ENCODE measurements at regions not wholly inside any gene's neighbourhood (a gene's known extent, or its start where the extent isn't known, plus 50 kb on each side); places are given as distances from the start of the nearest gene placed in this dataset.
"Not testable (repeated sequence)": the region's sequence is repeated elsewhere in the genome, so short reads cannot be mapped to it uniquely, and the experiment has no call there.

GRCh38 chr13:50628512-50628911 lies 215.0 kb downstream of the DLEU7 start:
- not testable (repeated sequence) for ATAC-seq, H3K4me1 Mint-ChIP-seq, H3K9me3 Mint-ChIP-seq, H3K27me3 Mint-ChIP-seq, H3K4me3 Mint-ChIP-seq, H3K36me3 Mint-ChIP-seq, H3K27ac Mint-ChIP-seq

- H3K27ac Mint-ChIP-seq = peak overlapping the region; percentile 3
- no peaks in the 10 kb centered on the region for H3K27me3 Mint-ChIP-seq
- H3K9me3 Mint-ChIP-seq = no peaks in the 10 kb centered on the region
- ATAC-seq = no peak
- H3K4me1 Mint-ChIP-seq = peaks cover 2% of the 10 kb centered on the region
- H3K36me3 Mint-ChIP-seq = no peaks in the 10 kb centered on the region
- H3K4me3 Mint-ChIP-seq = no peak overlapping the region
These were observed 214.0 kb downstream of the DLEU7 start for GRCh38 chr13:50629497-50629896.

- peaks cover 7% of the 10 kb centered on the region for H3K4me1 Mint-ChIP-seq
These were observed 213.5 kb downstream of the DLEU7 start for GRCh38 chr13:50629966-50630365.

GRCh38 chr13:50631041-50631440 lies 212.5 kb downstream of the DLEU7 start:
- H3K9me3 Mint-ChIP-seq = no peaks in the 10 kb centered on the region
- no peaks in the 10 kb centered on the region for H3K36me3 Mint-ChIP-seq
- H3K4me3 Mint-ChIP-seq = no peak overlapping the region
- ATAC-seq = no peak
- H3K4me1 Mint-ChIP-seq = peaks cover 17% of the 10 kb centered on the region
- no peak overlapping the region for H3K27ac Mint-ChIP-seq
- H3K27me3 Mint-ChIP-seq = no peaks in the 10 kb centered on the region

More at GRCh38 chr13:50629966-50630365, 213.5 kb downstream of the DLEU7 start:
- Mint-ChIP-seq H3K27me3 (no peaks in the 10 kb centered on the region), H3K36me3 (no peaks in the 10 kb centered on the region), H3K27ac (peak overlapping the region; percentile 3), H3K4me3 (no peak overlapping the region), H3K9me3 (no peaks in the 10 kb centered on the region)
- ATAC-seq = no peak

- H3K27ac Mint-ChIP-seq = peak overlapping the region; percentile 92
These were observed 209.2 kb downstream of the DLEU7 start for GRCh38 chr13:50634339-50634738.

GRCh38 chr13:50635504-50635903 lies 208.0 kb downstream of the DLEU7 start:
- no peaks in the 10 kb centered on the region for H3K27me3 Mint-ChIP-seq
- no peaks in the 10 kb centered on the region for H3K36me3 Mint-ChIP-seq
- H3K9me3 Mint-ChIP-seq = no peaks in the 10 kb centered on the region
- H3K27ac Mint-ChIP-seq = peak overlapping the region; percentile 92
- peak; percentile 87 for ATAC-seq
- H3K4me1 Mint-ChIP-seq = peaks cover 24% of the 10 kb centered on the region
- H3K4me3 Mint-ChIP-seq = peak overlapping the region; percentile 1

More at GRCh38 chr13:50634339-50634738, 209.2 kb downstream of the DLEU7 start:
- no peak for ATAC-seq
- Mint-ChIP-seq H3K36me3 (no peaks in the 10 kb centered on the region), H3K4me1 (peaks cover 24% of the 10 kb centered on the region), H3K9me3 (no peaks in the 10 kb centered on the region), H3K4me3 (no peak overlapping the region), H3K27me3 (no peaks in the 10 kb centered on the region)

- peak; percentile 90 for ATAC-seq
- no peaks in the 10 kb centered on the region for H3K9me3 Mint-ChIP-seq
- H3K27me3 Mint-ChIP-seq = no peaks in the 10 kb centered on the region
- peak overlapping the region; percentile 92 for H3K27ac Mint-ChIP-seq
- no peaks in the 10 kb centered on the region for H3K36me3 Mint-ChIP-seq
- peaks cover 24% of the 10 kb centered on the region for H3K4me1 Mint-ChIP-seq
- H3K4me3 Mint-ChIP-seq = peak overlapping the region; percentile 1
These were observed 207.3 kb downstream of the DLEU7 start for GRCh38 chr13:50636007-50636704.

GRCh38 chr13:50643060-50643459 lies 200.4 kb downstream of the DLEU7 start:
- peaks cover 5% of the 10 kb centered on the region for H3K36me3 Mint-ChIP-seq
- H3K4me3 Mint-ChIP-seq = no peak overlapping the region
- H3K4me1 Mint-ChIP-seq = peaks cover 16% of the 10 kb centered on the region
- H3K27me3 Mint-ChIP-seq = no peaks in the 10 kb centered on the region
- peaks cover 2% of the 10 kb centered on the region for H3K9me3 Mint-ChIP-seq
- ATAC-seq = no peak
- H3K27ac Mint-ChIP-seq = no peak overlapping the region

- Mint-ChIP-seq H3K4me3 (no peak overlapping the region), H3K27ac (no peak overlapping the region), H3K9me3 (peaks cover 5% of the 10 kb centered on the region), H3K27me3 (no peaks in the 10 kb centered on the region), H3K36me3 (peaks cover 5% of the 10 kb centered on the region), H3K4me1 (peaks cover 23% of the 10 kb centered on the region)
- no peak for ATAC-seq
These were observed 199.2 kb downstream of the DLEU7 start for GRCh38 chr13:50644081-50644871.

GRCh38 chr13:50645092-50645491 lies 198.4 kb downstream of the DLEU7 start:
- H3K4me3 Mint-ChIP-seq = no peak overlapping the region
- H3K27me3 Mint-ChIP-seq = no peaks in the 10 kb centered on the region
- peaks cover 5% of the 10 kb centered on the region for H3K36me3 Mint-ChIP-seq
- no peak for ATAC-seq
- H3K9me3 Mint-ChIP-seq = peaks cover 5% of the 10 kb centered on the region
- H3K4me1 Mint-ChIP-seq = peaks cover 29% of the 10 kb centered on the region
- no peak overlapping the region for H3K27ac Mint-ChIP-seq

GRCh38 chr13:50646070-50646469 lies 197.4 kb downstream of the DLEU7 start:
- H3K36me3 Mint-ChIP-seq = peaks cover 5% of the 10 kb centered on the region
- H3K27me3 Mint-ChIP-seq = no peaks in the 10 kb centered on the region
- ATAC-seq = no peak
- no peak overlapping the region for H3K4me3 Mint-ChIP-seq
- H3K9me3 Mint-ChIP-seq = peaks cover 5% of the 10 kb centered on the region
- no peak overlapping the region for H3K27ac Mint-ChIP-seq
- peaks cover 39% of the 10 kb centered on the region for H3K4me1 Mint-ChIP-seq

GRCh38 chr13:50649211-50649610 lies 194.3 kb downstream of the DLEU7 start:
- Mint-ChIP-seq H3K36me3 (peaks cover 5% of the 10 kb centered on the region), H3K27me3 (no peaks in the 10 kb centered on the region), H3K9me3 (peaks cover 5% of the 10 kb centered on the region), H3K4me1 (peaks cover 32% of the 10 kb centered on the region), H3K27ac (no peak overlapping the region), H3K4me3 (no peak overlapping the region)
- no peak for ATAC-seq

GRCh38 chr13:50650592-50651504 lies 192.6 kb downstream of the DLEU7 start:
- peak; percentile 65 for ATAC-seq
- Mint-ChIP-seq H3K9me3 (peaks cover 2% of the 10 kb centered on the region), H3K27me3 (no peaks in the 10 kb centered on the region), H3K27ac (peak overlapping the region; percentile 59), H3K4me3 (no peak overlapping the region), H3K36me3 (no peaks in the 10 kb centered on the region), H3K4me1 (peaks cover 27% of the 10 kb centered on the region)

GRCh38 chr13:50651922-50652321 lies 191.6 kb downstream of the DLEU7 start:
- Mint-ChIP-seq H3K27me3 (no peaks in the 10 kb centered on the region), H3K4me3 (no peak overlapping the region), H3K27ac (no peak overlapping the region), H3K4me1 (peaks cover 27% of the 10 kb centered on the region), H3K9me3 (peaks cover 2% of the 10 kb centered on the region), H3K36me3 (no peaks in the 10 kb centered on the region)
- ATAC-seq = no peak

- Mint-ChIP-seq H3K4me3 (no peak overlapping the region), H3K27me3 (no peaks in the 10 kb centered on the region), H3K9me3 (no peaks in the 10 kb centered on the region), H3K36me3 (no peaks in the 10 kb centered on the region), H3K27ac (no peak overlapping the region), H3K4me1 (peaks cover 21% of the 10 kb centered on the region)
- ATAC-seq = no peak
These were observed 189.2 kb downstream of the DLEU7 start for GRCh38 chr13:50654331-50654730.
